ENCODE measurements at regions not wholly inside any gene's neighbourhood (a gene's known extent, or its start where the extent isn't known, plus 50 kb on each side); places are given as distances from the start of the nearest gene placed in this dataset.
"Not testable (repeated sequence)": the region's sequence is repeated elsewhere in the genome, so short reads cannot be mapped to it uniquely, and the experiment has no call there.

DNA sequence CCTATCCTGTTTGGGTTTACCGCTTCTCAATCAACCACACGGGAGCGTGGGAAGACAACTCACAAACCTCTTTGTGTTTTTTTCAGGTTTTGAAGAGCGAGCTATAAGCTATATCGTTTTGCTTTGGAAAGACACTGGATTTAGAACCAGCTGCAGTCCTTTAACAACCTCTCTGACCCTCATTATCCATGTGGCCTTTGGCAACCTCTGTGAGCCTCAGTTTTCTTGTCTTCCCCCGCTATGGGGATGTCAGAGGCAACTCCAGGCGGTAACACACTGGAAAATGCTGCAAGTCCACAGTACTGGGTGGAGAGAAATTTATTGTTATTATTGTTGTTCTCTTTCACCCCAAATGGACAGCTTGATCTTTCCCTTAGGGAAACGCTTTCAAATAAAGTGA lies 100.0 kb downstream of the ETS2 start:
- DNase-seq, result no peak

DNA sequence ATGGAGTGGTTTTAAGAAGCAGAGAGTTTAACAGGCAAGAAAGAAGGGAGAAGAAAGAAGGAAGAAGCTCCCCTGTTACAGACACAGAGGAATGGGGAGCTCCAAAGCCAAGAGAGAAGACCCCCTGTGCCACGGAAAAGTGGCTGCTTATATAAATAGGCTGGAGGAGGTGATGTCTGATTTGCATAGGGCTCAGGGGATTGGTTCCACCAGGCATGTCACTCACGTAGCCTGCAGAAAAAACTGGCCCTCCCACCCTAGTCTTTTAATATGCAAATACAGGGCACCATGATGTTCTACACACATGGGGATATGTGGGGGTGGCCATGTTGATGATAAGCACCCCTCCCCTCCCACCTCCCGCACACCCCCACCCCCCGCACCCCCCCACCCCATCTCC lies 99.6 kb downstream of the ETS2 start:
- DNase-seq, result no peak

DNA sequence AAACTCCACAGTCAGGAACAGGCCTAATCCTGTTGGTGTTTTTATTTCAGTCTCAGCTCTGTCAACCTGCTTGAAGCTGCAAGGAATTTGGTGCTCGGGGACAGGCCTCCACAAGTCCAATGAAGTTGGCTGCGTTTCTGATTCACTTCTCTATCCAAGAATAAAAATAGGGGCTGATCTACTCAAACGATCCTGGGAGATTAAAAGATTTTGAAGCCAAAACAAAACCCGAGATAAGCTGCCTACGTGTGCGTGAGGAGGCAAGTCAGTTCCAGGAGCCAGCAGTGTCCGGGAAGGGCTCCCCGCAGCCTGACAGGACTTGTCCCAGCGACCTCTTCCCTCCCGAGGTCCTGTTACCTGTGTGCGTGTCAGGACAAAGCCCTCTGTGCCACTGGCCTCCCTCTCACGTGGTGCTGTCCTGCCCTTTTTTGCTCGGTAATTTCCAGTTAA lies 98.0 kb downstream of the ETS2 start:
- DNase-seq, result no peak

DNA sequence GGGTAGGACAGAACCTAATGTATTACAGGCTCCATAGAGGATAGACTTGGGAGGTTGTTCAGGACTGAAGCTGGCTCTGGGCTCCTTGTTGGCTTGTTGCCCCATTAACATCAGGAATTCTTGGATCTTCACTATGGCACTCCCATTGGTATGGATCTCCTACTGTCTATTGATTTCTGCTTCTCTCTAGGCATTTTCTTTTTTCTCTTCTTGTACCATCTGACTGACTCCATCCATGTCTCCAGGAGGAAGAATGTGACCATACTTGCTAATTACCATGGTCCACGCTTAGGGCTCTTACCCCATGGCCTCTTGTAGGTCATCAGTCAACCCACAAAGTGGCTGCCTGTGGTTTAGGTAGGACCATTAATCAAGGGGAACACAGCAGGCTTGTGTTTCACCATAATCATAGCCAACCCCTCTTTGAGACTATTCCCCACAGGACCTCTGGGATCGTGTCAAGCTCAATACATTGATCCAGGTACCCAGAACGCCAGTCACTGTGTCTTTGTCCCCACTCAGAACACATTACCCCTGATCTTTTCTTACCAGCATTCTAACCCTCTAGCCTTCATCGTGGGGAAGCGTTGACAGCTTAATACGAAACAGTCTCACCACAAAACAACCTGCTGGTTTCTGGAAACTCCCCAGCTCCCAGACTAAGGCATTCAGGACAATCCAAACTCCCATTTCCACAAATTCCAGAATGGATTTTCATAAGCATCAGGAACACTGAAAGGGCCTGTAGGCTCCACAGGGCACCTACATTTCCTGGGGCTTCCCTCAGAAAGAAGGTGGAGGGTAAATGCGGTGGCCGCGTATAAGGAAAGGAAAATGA lies 97.1 kb downstream of the ETS2 start:
- DNase-seq, result no peak

DNA sequence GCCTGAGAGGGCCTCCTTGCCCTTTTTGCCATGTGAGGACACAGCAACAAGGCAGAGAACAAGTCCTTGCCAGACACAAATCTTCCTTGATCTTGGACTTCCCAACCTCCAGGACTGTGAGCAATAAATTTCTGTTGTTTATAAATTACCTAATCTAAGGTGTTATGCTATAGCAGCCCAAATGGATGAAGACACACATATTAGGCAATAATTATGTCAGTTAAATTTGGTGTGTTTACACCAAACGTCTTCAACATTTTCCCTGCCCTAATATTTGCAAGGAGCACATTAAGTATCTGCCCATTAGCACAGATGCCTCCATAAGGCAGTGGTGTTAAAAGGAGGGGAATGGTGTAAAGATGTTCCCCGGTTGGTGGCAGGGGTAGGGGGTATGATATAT lies 94.8 kb downstream of the ETS2 start:
- no peak for DNase-seq

DNA sequence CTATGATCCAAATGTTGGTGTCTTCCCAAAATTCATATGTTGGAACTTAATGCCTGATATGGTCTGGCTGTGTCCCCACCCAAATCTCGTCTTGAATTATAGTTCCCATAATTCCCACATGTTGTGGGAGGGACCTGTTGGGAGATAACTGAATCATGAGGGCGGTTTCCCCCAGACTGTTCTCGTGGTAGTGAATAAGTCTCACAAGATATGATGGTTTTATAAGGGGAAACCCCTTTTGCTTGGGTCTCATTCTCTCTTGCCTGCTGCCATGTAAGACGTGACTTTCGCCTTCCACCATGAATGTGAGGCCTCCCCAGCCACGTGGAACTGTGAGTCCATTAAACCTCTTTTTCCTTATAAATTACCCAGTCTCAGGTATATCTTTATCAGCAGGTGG lies 94.3 kb downstream of the ETS2 start:
- DNase-seq, result not testable (repeated sequence)

DNA sequence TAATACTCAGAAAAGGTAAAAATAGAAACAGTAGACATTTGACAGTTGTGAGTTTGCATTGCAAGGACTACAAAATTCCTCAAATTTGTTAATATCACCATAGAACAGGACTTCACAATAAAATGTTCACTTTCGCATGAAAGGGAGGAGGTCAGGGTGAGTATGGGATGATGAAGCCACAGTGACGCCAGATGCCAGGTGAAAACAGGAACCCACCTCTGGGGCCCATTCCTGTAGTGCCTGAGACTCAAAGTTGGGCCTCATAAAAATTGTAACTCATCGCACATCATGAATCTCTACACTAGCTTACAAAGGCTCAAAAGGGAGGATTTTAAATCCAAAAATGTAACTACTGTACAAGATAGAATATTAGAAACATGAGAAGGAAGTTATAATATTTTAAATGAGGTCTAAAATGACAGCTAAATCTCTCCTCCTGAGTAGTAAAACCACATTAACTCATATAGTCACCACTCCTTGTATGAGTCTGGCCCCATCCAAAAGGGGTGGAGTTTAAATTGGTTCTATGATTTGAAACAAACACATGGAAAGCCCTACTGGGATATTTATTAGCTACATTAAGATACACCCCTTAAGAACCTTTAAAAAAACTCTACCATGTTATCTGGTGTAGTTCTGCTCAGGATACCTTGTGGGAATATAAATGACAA lies 93.7 kb downstream of the ETS2 start:
- DNase-seq, result no peak

DNA sequence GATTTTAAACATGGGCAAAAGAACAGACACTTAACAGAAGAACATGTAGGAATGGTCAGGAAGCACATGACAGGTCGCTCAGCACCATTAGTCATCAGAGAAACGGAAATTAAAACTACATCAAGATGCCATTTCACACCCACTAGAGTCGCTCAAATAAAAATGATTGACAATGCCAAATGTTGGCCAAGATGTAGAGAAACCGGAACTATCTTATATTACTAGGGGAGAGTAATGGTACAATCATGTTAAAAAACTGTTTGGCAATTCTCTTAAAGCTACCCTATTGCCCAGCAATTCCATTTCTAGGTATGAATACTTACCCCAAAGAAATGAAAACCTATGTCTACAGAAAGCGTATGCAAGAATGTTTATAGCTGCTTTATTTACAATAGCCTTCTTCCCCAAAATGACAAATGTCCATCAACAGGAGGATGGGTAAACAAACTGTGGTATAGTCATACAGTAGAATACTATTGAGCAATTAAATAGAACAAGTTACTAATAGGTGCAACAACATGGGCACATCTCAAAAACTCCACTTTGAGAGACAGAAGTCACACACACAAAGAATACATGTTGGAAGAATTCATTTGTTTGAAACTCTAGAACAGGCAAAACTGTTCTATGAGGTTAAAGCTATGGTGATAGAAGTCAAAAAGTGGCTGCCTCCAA lies 92.8 kb downstream of the ETS2 start:
- DNase-seq, result no peak

DNA sequence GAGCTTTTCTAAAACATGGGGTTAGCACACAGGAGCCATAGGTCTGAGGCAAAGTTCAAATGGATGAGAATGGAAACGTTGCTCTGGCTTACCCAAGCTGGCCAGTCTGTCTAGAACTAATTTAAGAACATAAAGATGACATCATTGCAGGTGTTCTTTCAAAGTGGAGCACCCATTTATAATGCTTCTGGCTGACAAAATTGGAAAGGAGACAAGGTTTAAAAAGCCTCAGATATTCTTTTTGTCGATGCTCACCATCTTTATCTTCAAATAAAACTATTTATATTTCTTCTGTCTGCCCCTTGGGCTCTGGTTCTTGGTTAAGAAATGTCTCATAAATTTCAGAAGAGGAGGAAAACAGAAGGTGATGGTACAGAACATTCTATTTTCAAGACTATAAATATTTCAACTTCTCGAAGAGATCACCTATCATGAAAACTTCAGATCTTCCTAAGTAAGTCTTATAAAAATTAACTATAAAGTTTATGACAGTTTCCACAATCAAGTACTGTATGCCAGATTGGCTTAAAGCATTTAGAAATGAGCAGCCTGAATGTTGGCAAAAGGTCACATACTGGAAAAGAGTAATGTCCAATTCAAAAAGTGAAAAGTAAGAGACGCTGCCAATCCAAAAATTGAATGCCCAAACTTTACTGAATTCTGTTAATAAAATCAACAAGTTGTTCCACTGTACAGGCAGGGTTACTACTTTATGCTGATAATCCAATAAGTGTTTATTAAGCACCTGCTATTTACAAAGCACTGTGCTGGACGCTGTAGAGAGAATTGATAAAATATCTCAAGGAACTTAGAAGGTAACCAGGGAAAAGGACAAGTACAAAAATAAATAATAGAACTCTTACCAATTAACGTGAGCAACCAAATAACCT lies 92.0 kb downstream of the ETS2 start:
- DNase-seq, result no peak

DNA sequence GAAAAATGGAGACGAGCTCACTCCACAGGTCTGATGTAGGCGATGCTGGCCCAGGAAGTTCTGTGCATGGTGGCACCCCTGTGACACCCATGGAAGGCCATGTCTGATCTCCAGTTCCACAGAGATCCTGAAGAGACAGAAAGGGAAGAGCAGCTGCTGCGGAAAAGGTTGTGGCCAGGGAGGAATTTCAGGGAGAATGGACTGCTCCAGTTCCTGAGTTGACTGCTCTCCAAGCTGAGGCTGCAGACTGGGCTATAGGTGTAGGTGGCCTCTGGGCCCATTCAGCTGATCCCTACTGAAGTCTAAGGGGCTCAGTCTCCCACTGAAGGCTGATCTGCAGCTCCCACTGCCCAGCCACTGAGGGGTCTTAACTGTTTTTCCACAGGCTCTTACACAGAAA lies 89.2 kb downstream of the ETS2 start:
- no peak for DNase-seq

DNA sequence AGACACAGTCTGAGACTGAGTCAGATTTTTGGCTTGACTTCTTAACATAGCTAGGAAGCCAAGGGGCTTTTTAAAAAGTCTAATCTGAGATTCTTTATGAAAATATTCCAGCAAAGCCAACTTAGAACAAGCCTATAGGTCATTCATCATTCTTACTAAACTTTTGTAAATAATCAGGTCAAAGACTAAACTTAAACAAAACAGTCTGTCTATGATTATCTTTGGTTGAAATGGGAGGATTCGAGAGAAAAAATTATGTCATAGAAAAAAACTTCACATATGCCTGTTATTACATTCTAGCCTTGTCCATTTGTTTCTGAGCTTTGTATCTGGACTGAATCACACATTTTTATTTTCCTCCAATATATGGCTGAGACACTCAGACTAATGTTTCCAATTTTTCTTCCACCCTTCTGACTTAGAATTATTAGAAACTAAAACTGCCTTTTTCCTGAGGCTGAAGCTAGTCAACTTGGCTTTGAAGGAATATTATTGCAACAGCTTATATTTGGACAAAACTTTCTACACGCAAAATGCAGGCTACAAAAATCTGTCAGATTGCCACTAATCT lies 83.3 kb downstream of the ETS2 start:
- DNase-seq, result no peak

DNA sequence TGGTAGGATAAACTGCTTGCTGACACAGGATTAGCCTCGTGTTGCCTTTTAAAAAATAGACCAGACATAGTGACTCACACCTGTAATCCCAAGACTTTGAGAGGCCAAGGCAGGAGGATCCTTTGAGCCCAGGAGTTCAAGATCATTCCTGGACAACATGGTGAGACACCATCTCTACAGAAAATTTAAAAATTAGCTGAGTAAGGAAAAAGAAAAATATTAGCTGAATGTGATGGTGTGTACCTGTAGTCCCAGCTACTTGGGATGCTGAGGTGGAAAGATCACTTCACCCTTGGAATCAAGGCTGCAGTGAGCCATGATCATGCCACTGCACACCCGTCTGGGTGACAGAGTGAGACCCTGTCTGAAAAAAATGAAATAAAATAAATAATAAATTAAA lies 82.0 kb downstream of the ETS2 start:
- no peak for DNase-seq

DNA sequence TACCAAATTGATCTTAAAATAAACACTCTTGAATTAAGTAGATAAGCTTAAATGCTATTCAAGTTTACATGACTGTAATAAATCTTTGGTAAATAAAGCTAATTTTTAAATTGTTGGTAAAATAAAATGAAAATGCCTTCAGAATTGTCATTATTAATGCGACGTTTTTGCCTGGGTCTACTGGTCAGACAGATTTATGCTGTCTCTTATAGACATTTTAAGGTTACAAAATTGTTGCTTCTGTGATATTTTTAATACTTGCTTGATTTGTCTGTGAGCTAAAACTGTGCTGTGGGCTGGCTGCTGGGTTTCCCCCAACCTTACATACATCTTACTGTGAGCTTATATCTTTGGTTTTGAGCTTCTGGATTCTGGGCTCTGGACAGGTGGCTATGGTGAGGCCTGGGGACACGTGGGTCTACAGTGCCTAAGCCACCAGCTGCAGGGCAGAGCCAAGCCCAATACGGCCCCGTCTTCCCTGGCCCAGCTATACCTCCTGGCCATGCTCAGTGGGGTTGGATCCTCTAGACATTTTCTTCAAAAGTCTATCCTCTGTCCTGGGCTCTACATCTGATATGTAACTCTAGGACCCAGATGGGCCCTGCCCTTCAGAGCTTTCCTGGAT lies 81.4 kb downstream of the ETS2 start:
- no peak for DNase-seq

DNA sequence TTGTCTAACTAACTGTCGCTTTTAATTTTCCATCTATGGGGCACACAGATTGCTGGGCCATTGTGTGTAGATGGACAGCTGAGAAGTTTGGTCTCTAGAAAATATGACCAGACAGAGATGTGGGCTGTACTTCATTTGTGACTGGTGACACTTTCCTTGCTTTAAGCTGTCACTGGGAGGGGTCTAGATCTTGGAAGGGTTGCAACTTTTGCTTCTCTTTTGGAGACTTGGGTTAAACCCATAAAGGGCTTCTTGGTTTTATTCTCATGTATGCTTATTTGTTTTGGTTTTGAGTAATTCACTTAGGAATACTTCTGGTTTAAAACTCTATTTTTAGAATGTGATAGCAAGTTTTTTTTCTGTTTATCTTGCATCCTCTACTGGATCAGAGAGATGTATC lies 80.2 kb downstream of the ETS2 start:
- no peak for DNase-seq

DNA sequence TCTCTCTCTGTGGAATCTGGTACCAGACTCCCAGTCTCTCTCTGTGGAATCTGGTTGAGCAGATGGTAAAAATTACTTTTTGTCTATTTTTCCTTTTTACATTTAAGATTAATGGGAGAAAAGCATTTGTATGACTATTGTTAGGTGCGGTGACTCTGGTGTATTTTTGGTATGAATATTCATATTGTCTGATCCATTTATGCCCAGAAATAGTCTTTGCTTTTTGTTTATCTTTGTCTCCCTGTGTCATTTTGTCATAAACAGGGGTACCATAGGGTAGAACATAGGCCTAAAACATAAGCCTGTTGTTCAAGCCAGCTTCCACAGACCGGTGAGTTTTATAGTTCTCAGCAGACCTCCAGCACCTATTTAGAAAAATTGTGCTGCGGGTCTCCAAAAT lies 78.7 kb downstream of the ETS2 start:
- DNase-seq, result no peak

DNA sequence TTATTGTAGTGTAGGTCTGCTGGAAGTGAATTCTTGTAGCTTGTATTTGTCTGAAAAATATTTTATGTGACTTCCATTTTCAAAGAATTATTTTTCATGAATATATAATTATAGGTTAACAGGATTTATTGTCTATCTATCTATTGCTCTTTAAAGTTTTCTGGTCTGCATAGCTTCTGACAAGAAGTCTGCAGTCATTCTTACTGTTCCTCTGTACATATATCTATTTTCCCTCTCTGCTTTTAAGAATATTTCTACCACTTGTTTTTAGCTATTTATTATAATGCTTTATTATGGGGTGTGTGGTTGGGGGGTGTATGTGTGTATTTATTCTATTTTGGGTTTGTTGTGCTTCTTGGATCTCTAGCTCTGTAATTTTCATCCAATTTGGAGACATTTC lies 77.4 kb downstream of the ETS2 start:
- no peak for DNase-seq

DNA sequence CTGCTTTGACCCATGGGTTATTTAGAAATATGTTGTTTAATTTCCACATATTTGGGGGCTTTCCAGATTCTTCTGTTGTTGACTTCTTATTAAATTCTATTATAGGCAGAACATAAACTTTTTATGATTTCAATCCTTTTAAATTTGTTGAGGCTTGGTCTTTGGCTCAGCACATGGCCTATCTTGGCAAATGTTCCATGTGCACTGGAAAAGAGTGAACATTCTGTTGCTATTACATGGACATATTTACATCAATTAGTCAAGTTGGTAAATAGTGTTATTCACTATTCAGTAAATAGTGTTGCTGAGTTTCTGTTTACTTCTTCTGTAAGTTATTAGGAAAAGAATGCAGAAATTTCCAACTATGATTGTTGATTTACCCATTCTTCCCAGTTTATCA lies 75.4 kb downstream of the ETS2 start:
- no peak for DNase-seq

DNA sequence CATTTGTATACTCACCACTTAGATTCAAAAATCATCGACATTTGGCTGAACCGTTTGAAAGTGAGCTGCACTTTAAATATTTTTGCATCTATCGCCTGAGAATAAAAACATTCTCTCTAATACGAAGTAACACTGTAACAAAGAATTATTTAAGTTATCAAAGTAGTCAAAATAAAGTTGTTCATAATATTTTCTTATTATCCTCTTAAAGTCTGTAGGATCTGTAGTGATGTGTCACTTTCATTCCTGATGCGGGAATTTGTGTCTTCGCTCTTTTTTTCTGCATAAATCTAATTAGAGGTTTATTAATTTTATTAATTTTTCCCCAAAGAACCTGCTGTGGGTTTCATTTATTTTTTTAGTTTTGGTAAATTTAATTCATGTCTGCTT lies 74.8 kb downstream of the ETS2 start:
- no peak for DNase-seq

DNA sequence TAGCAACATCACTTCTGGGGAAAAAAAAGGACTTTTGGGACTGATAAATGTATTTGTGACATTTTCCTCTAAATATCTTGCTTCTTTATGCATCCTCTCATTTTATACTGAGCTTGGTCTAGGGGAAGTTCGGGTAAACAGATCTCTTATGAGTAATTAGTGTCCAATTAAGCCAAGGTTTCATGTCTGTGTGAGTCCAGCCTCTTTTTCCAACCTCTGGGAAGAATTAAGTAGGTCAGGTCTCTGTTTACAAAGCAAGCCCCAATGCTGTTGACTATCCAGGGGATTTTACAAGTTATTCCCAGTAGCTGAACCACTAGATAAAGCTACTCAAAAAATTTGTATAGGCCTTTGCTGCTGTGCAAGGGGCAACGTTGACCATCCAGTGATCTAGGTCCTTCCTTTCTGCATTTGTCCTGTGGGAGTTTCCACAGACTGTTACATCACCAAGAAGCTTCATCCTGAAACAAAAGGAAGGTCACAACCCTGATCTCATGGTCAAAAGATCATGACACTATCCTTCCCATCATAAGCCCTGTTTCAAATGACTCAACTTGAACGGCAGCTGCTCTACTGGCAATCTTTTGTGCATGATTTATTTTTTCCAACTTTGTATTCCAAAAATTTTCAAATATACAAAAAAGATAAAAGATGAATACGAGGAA lies 74.3 kb downstream of the ETS2 start:
- DNase-seq, result no peak

DNA sequence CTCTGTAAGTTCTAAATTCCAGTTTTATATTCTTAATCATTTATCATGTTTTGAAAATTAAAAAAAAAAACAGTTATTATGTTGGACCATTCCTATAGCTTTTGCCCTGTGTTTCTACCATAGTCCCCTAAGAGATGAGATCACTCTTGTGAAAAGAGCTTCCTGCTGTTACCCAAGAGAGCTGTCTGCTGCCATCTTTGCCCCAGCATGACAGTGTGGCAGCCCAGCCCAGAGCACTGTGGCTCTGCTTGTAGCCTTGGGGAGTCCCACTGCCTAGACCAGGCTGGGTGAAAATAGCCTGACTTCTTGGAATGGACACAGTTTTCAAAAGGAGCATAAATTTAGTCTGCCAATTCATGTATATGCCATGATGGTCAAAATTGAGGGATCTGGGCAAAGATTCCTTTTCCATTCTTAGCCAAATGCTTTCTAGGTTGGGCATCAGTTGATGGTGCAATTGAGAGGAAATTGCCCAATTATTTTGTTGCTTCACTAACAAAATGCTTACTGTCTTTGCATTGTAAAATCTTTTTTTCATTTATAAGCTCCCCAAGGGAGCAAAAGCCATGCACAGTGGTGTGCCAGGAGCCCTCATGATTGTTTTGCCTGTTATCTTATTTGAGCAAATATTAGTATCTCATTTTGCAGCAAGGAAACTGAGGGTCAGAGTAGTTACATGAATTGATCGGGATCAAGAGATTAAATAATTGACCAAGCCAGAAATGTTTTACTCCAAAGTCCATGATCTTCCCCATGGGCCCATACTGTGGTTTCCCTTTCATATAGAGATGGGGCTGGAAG lies 72.8 kb downstream of the ETS2 start:
- no peak for DNase-seq

Measured in stimulated activated CD4-positive, alpha-beta T cell treated with anti-CD3 and anti-CD28 coated beads, Interleukin-4, amount 100 ng/mL, for 4 hours (primary cell).